GM12891 (cell line): ENCODE measurements at regions not wholly inside any gene's neighbourhood (a gene's known extent, or its start where the extent isn't known, plus 50 kb on each side); places are given as distances from the start of the nearest gene placed in this dataset.

Experiments
- PAX5 ChIP-seq: IDR thresholded peaks from 2 replicates; pipeline ENCODE4 v1.6.1; 2011; ENCODE audit warnings: low read length, moderate library complexity, mild to moderate bottlenecking; ENCODE audit not compliant: insufficient read depth, severe bottlenecking
- POLR2A ChIP-seq: IDR thresholded peaks from 2 replicates; pipeline ENCODE4 v1.6.1; 2011; ENCODE audit warnings: low read depth, low read length, control low read depth
- POLR2AphosphoS5 ChIP-seq: IDR thresholded peaks from 2 replicates; pipeline ENCODE4 v1.6.1; 2011; ENCODE audit warnings: low read depth, low read length, control low read depth

DNA sequence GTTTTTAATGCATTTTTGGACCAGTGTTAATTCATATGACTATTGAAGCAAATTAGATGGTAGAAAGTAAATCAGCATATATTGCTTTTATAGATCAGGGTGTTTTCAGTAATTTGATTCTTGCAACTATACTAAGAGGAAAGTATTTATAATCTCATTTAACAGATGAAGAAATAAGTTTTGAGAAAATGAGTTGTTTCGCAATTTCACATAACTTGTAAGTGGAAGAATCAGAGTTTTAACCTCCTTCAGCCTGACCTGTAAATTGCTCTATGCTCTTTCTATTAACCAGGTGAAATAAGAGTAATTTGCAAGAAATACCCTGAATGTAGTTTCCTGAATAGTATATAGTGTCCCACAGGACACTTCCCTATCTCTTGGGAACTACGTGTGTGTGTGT, 1106.8 kb upstream of the RAG2 start:
- no peak for TF ChIP-seq POLR2A
- TF ChIP-seq POLR2AphosphoS5: no peak
- TF ChIP-seq PAX5: no peak
